Neural progenitor cell (in vitro differentiated cells): ENCODE measurements at regions not wholly inside any gene's neighbourhood (a gene's known extent, or its start where the extent isn't known, plus 50 kb on each side); places are given as distances from the start of the nearest gene placed in this dataset.

Experiments
- DNase-seq: peaks from one replicate; pipeline ENCODE4 v3.0.0-alpha.2; 2016; ENCODE audit warnings: low spot score
- H2AFZ ChIP-seq: fragments of 200-600 bp; sonication (generic); replicated peaks from 2 replicates; pipeline ENCODE4 v1.6.1; 2016; ENCODE audit warnings: antibody characterized with exemption
- H3F3A ChIP-seq: fragments of 200-600 bp; sonication (generic); 2 replicates; pipeline ENCODE4 v1.6.1; 2016; ENCODE audit warnings: antibody characterized with exemption, low read depth
- H3K27ac ChIP-seq: fragments of 200-600 bp; sonication (generic); 2 replicates; pipeline ENCODE4 v1.5.1; 2016; ENCODE audit warnings: mild to moderate bottlenecking
- H3K27me3 ChIP-seq: fragments of 200-600 bp; sonication (generic); 2 replicates; pipeline ENCODE4 v1.6.1; 2016; ENCODE audit warnings: mild to moderate bottlenecking, moderate library complexity
- H3K36me3 ChIP-seq: fragments of 200-600 bp; sonication (generic); 2 replicates; pipeline ENCODE4 v1.5.1; 2016
- H3K4me1 ChIP-seq: fragments of 200-600 bp; sonication (generic); 2 replicates; pipeline ENCODE4 v1.6.1; 2016; ENCODE audit warnings: mixed run types
- H3K4me2 ChIP-seq: fragments of 200-600 bp; sonication (generic); 2 replicates; pipeline ENCODE4 v1.6.1; 2016
- H3K4me3 ChIP-seq: fragments of 200-600 bp; sonication (generic); 2 replicates; pipeline ENCODE4 v1.5.1; 2016
- H3K79me2 ChIP-seq: fragments of 200-600 bp; sonication (generic); 2 replicates; pipeline ENCODE4 v1.6.1; 2016; ENCODE audit warnings: low read depth
- H3K9ac ChIP-seq: fragments of 200-600 bp; sonication (generic); 2 replicates; pipeline ENCODE4 v1.6.1; 2016
- H3K9me3 ChIP-seq: fragments of 200-600 bp; sonication (generic); 2 replicates; pipeline ENCODE4 v1.5.1; 2016; ENCODE audit warnings: low read depth
- H4K20me1 ChIP-seq: fragments of 200-600 bp; sonication (generic); 2 replicates; pipeline ENCODE4 v1.6.1; 2016; ENCODE audit warnings: low read depth
- H3K27ac Mint-ChIP-seq: 3 replicates; pipeline ENCODE4 v1.8.0; 2021; ENCODE audit warnings: mixed read lengths
- H3K27me3 Mint-ChIP-seq: 2 replicates; pipeline ENCODE4 v1.8.0; 2022; ENCODE audit warnings: low read depth, mild to moderate bottlenecking, inconsistent platforms, moderate library complexity, mixed read lengths; ENCODE audit not compliant: insufficient read depth
- H3K36me3 Mint-ChIP-seq: 3 replicates; pipeline ENCODE4 v1.8.0; 2021; ENCODE audit warnings: mixed read lengths
- H3K4me1 Mint-ChIP-seq: 3 replicates; pipeline ENCODE4 v1.8.0; 2021; ENCODE audit warnings: mixed read lengths
- H3K4me3 Mint-ChIP-seq: 3 replicates; pipeline ENCODE4 v1.8.0; 2021; ENCODE audit warnings: mild to moderate bottlenecking, moderate library complexity, mixed read lengths
- H3K9me3 Mint-ChIP-seq: 3 replicates; pipeline ENCODE4 v1.8.0; 2020; ENCODE audit warnings: mixed read lengths
- CTCF ChIP-seq: fragments of 200-600 bp; sonication (generic); IDR thresholded peaks from 2 replicates; pipeline ENCODE4 v1.5.1; 2017; ENCODE audit warnings: antibody characterized with exemption, mild to moderate bottlenecking
- EZH2 ChIP-seq: fragments of 200-600 bp; sonication (generic); IDR thresholded peaks from 2 replicates; pipeline ENCODE4 v1.6.1; 2017; ENCODE audit warnings: antibody characterized with exemption, mild to moderate bottlenecking, moderate library complexity
- EZH2phosphoT487 ChIP-seq: fragments of 200-600 bp; sonication (generic); IDR thresholded peaks from 2 replicates; pipeline ENCODE4 v1.6.1; 2017; ENCODE audit warnings: antibody characterized with exemption

GRCh38 chr2:134103196-134103595 is 150.7 kb upstream of the MGAT5 start:
- Mint-ChIP-seq H3K4me3 (no peak overlapping the region), H3K4me1 (peaks cover 14% of the 10 kb centered on the region)

GRCh38 chr2:134104754-134105153 is 149.1 kb upstream of the MGAT5 start:
- Histone ChIP-seq H3K36me3 (no peaks in the 10 kb centered on the region), H2AFZ (no peak overlapping the region), H3K4me1 (peaks cover 6% of the 10 kb centered on the region), H3K9ac (no peak overlapping the region), H3K9me3 (no peaks in the 10 kb centered on the region), H3F3A (peaks cover 25% of the 10 kb centered on the region), H3K4me2 (no peak overlapping the region), H3K79me2 (no peaks in the 10 kb centered on the region), H3K27ac (no peak overlapping the region), H3K27me3 (peaks cover 51% of the 10 kb centered on the region), H4K20me1 (peaks cover 5% of the 10 kb centered on the region), H3K4me3 (no peak overlapping the region)
- H3K27ac Mint-ChIP-seq = no peak overlapping the region
- peaks cover 16% of the 10 kb centered on the region for H3K4me1 Mint-ChIP-seq
- TF ChIP-seq CTCF (no peak), EZH2 (no peak), EZH2phosphoT487 (no peak)
- no peak for DNase-seq
- peaks cover 10% of the 10 kb centered on the region for H3K27me3 Mint-ChIP-seq
- peaks cover 9% of the 10 kb centered on the region for H3K9me3 Mint-ChIP-seq
- no peaks in the 10 kb centered on the region for H3K36me3 Mint-ChIP-seq
- H3K4me3 Mint-ChIP-seq = no peak overlapping the region

More at GRCh38 chr2:134103196-134103595, 150.7 kb upstream of the MGAT5 start:
- H3K9me3 ChIP-seq = no peaks in the 10 kb centered on the region
- DNase-seq = no peak
- H3K4me2 ChIP-seq = no peak overlapping the region
- H3K36me3 ChIP-seq = no peaks in the 10 kb centered on the region
- H2AFZ ChIP-seq = no peak overlapping the region
- Mint-ChIP-seq H3K9me3 (peaks cover 3% of the 10 kb centered on the region), H3K27me3 (peaks cover 12% of the 10 kb centered on the region), H3K36me3 (no peaks in the 10 kb centered on the region), H3K27ac (no peak overlapping the region)
- TF ChIP-seq EZH2 (no peak), EZH2phosphoT487 (no peak), CTCF (no peak)
- no peak overlapping the region for H3K4me3 ChIP-seq
- no peak overlapping the region for H3K9ac ChIP-seq
- no peak overlapping the region for H3K27ac ChIP-seq
- peaks cover 5% of the 10 kb centered on the region for H4K20me1 ChIP-seq
- peaks cover 6% of the 10 kb centered on the region for H3K4me1 ChIP-seq
- no peaks in the 10 kb centered on the region for H3K79me2 ChIP-seq
- H3F3A ChIP-seq = peaks cover 22% of the 10 kb centered on the region
- peaks cover 44% of the 10 kb centered on the region for H3K27me3 ChIP-seq

GRCh38 chr2:134107402-134107801 is 146.5 kb upstream of the MGAT5 start:
- no peaks in the 10 kb centered on the region for H3K36me3 Mint-ChIP-seq

More at GRCh38 chr2:134107402-134107801, 146.5 kb upstream of the MGAT5 start:
- Mint-ChIP-seq H3K9me3 (peaks cover 23% of the 10 kb centered on the region), H3K27ac (no peak overlapping the region), H3K4me1 (peaks cover 16% of the 10 kb centered on the region), H3K4me3 (no peak overlapping the region), H3K27me3 (peaks cover 10% of the 10 kb centered on the region)
- H3K27me3 ChIP-seq = peaks cover 51% of the 10 kb centered on the region
- H3F3A ChIP-seq = peaks cover 25% of the 10 kb centered on the region
- H3K27ac ChIP-seq = no peak overlapping the region
- TF ChIP-seq EZH2phosphoT487 (peak; percentile 86), EZH2 (no peak), CTCF (no peak)
- no peaks in the 10 kb centered on the region for H3K9me3 ChIP-seq
- H2AFZ ChIP-seq = no peak overlapping the region
- no peak overlapping the region for H3K4me2 ChIP-seq
- H3K9ac ChIP-seq = no peak overlapping the region
- H3K4me3 ChIP-seq = no peak overlapping the region
- H3K36me3 ChIP-seq = no peaks in the 10 kb centered on the region
- no peaks in the 10 kb centered on the region for H3K79me2 ChIP-seq
- peak; percentile 71 for DNase-seq
- peaks cover 6% of the 10 kb centered on the region for H3K4me1 ChIP-seq
- H4K20me1 ChIP-seq = peaks cover 5% of the 10 kb centered on the region
